ENCODE measurements at regions not wholly inside any gene's neighbourhood (a gene's known extent, or its start where the extent isn't known, plus 50 kb on each side); places are given as distances from the start of the nearest gene placed in this dataset.
A peak's percentile ranks its signal among the peaks of the same experiment; 100 is the strongest.

- Histone ChIP-seq H3K27ac (no peak overlapping the region), H3K4me2 (no peak overlapping the region), H3K4me1 (peaks cover 10% of the 10 kb centered on the region; the same call in 1 of the 3 replicates), H3K9me3 (no peaks in the 10 kb centered on the region), H3K4me3 (no peak overlapping the region)
- TF ChIP-seq MAX (IDR thresholded peaks at IDR 0.05) (no peak), POLR2AphosphoS2 (conservative IDR thresholded peaks at IDR 0.05; ENCODE audit: low read length) (no peak), RFX5 (IDR thresholded peaks at IDR 0.05) (no peak), ZC3H11A (IDR thresholded peaks at IDR 0.05) (no peak), POLR2A (IDR thresholded peaks at IDR 0.05; ENCODE audit: low read length) (no peak), RAD21 (conservative IDR thresholded peaks at IDR 0.05 in 1 of 2, IDR thresholded peaks at IDR 0.05 in 1 of 2) (no peak), HES2 (IDR thresholded peaks at IDR 0.05) (no peak), GATA3 (IDR thresholded peaks at IDR 0.05; ENCODE audit: borderline replicate concordance) (no peak), EP300 (IDR thresholded peaks at IDR 0.05) (no peak), ZFP36 (IDR thresholded peaks at IDR 0.05; ENCODE audit: borderline replicate concordance, partially characterized antibody) (no peak), KDM5A (IDR thresholded peaks at IDR 0.05) (no peak), HOXA7 (CRISPR knock-in tag; IDR thresholded peaks at IDR 0.05) (no peak), SMC3 (IDR thresholded peaks at IDR 0.05) (no peak), HOXB5 (CRISPR knock-in tag; IDR thresholded peaks at IDR 0.05) (no peak), CTCF (IDR thresholded peaks at IDR 0.05) (no peak), ZNF302 (CRISPR knock-in tag; IDR thresholded peaks at IDR 0.05) (no peak), JUNB (IDR thresholded peaks at IDR 0.05) (no peak), CEBPB (IDR thresholded peaks at IDR 0.05) (no peak), ZSCAN20 (CRISPR knock-in tag; IDR thresholded peaks at IDR 0.05) (no peak)
- no peak for ATAC-seq
- CTCF ChIA-PET: no interaction called here
- POLR2A ChIA-PET: no interaction called here
- no peak for DNase-seq (ENCODE audit: low read depth in 1 of 2, low spot score in 1 of 2)
- no peak for FAIRE-seq
- 89% methylated on average over 4 of the region's 4 CpGs for WGBS (ENCODE audit: missing lambda C conversion rate)
Observed at GRCh38 chr13:30843548-30843947, 62.5 kb upstream of the MEDAG start.

GRCh38 chr13:30844548-30845296, 61.3 kb upstream of the MEDAG start:
- FAIRE-seq (no peak), ATAC-seq (peak; percentile 11 to 34; a peak in 2 of 6 replicates), DNase-seq (ENCODE audit: low read depth in 1 of 2, low spot score in 1 of 2) (peak in 1 of 2 experiments; percentile 19)
- TF ChIP-seq HOXA7 (CRISPR knock-in tag; IDR thresholded peaks at IDR 0.05): no peak
- no peak for TF ChIP-seq FOXS1 (CRISPR knock-in tag; IDR thresholded peaks at IDR 0.05)
- no peak for TF ChIP-seq RARB (CRISPR knock-in tag; IDR thresholded peaks at IDR 0.05)
- no peak for TF ChIP-seq ZSCAN20 (CRISPR knock-in tag; IDR thresholded peaks at IDR 0.05)
- no peak for TF ChIP-seq MAX (IDR thresholded peaks at IDR 0.05)
- TF ChIP-seq RAD21 (conservative IDR thresholded peaks at IDR 0.05 in 1 of 2, IDR thresholded peaks at IDR 0.05 in 1 of 2): no peak
- no peak for TF ChIP-seq MAFK (IDR thresholded peaks at IDR 0.05; ENCODE audit: partially characterized antibody)
- no peak for TF ChIP-seq FOSL2 (IDR thresholded peaks at IDR 0.05)
- TF ChIP-seq FOSL2 (CRISPR knock-in tag; IDR thresholded peaks at IDR 0.05): no peak
- no peak for TF ChIP-seq ZNF302 (CRISPR knock-in tag; IDR thresholded peaks at IDR 0.05)
- no peak for TF ChIP-seq BCL3 (IDR thresholded peaks at IDR 0.05)
- TF ChIP-seq NFE2L2 (conservative IDR thresholded peaks at IDR 0.05; ENCODE audit: low read length): no peak
- TF ChIP-seq ESRRA (IDR thresholded peaks at IDR 0.05; ENCODE audit: borderline replicate concordance, low read length): no peak
- TF ChIP-seq KDM5A (IDR thresholded peaks at IDR 0.05): no peak
- no peak for TF ChIP-seq CHD2 (IDR thresholded peaks at IDR 0.05; ENCODE audit: low read length, partially characterized antibody)
- TF ChIP-seq JUN (IDR thresholded peaks at IDR 0.05): no peak
- TF ChIP-seq CHD4 (IDR thresholded peaks at IDR 0.05; ENCODE audit: borderline replicate concordance): no peak
- no peak for TF ChIP-seq NPAS2 (CRISPR knock-in tag; IDR thresholded peaks at IDR 0.05; ENCODE audit: borderline replicate concordance)
- no peak for TF ChIP-seq CTCF (IDR thresholded peaks at IDR 0.05)
- no peak for TF ChIP-seq CBX8 (IDR thresholded peaks at IDR 0.05)
- Histone ChIP-seq H3K4me1 (peaks cover 10% of the 10 kb centered on the region; the same call in 1 of the 3 replicates), H3K9me3 (no peaks in the 10 kb centered on the region), H3K4me2 (no peak overlapping the region), H3K27ac (no peak overlapping the region; a peak in 1 of 6 replicates), H3K4me3 (no peak overlapping the region)
- ChIA-PET CTCF (no interaction called here), POLR2A (no interaction called here)
- WGBS (ENCODE audit: missing lambda C conversion rate): 93% methylated on average over 6 of the region's 6 CpGs

Data from A549 (cell line).